HG03354 (cell line): ENCODE measurements at regions not wholly inside any gene's neighbourhood (a gene's known extent, or its start where the extent isn't known, plus 50 kb on each side); places are given as distances from the start of the nearest gene placed in this dataset.
A peak's percentile ranks its signal among the peaks of the same experiment; 100 is the strongest.

Experiments
- ATAC-seq: cut with Tn5 transposase; IDR thresholded peaks from one replicate; pipeline ENCODE4 v1.9.1; 2021; ENCODE audit warnings: mild to moderate bottlenecking; ENCODE audit not compliant: unreplicated experiment, poor library complexity, severe bottlenecking

DNA sequence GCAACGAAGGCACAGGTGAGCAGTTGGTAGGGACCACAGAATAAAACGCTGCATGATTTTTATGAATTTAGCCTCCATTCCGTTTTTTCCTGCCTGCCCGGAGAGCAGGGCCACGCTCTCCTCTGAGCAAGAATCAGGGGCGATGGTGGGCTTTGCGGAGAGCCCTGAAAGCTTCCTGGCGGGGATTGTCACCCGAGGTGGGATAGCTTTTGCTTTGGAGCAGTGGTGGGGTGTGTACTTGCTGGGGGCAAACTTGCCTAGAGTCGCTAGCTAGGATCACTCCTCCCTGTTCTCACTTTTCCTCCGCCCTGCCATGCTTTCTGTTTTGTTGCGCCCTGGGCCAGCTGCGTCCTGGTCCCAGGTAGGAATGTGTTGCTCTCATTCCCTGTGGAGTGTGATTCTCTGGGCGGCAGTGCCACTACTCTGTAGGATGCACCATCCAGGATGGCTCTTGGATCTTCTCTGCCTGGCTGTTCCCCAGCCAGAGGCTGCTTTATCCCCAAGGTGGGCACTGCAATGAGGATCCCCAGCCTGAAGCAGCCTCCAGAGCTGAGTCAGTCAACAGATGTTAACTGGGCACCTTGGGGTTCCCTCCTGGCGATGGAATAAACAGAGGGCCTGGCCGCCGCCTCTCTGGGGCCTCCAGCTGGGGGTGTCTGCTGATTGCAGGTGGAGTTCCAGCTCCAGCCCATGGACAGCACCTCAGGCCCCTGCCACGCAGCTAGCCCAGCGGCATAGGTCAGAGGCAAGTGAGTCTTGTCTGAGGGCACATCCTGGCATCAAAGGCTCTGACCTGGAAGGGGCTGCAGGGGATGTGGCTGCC lies 360.9 kb upstream of the TNRC6C start:
- no peak for ATAC-seq

DNA sequence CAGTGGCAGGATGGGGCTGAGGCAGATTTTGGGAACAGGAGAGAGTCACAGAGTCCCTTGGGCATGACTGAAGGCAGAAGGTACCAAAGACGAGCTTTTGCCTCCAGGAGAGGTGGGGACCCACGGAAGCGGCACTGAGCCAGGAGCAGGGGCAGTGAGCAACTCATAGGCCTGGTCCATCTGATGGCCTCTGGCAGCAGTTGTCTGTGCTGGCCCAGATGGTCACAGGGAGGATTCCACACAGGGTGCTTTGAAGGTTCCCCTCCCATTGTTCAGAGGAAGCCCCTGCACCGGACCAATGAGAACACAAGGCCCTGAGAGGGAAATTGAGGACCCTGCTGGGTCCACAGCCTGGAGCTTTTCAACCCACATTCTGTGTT lies 360.3 kb upstream of the TNRC6C start:
- ATAC-seq, result no peak

- ATAC-seq, result no peak
Measured at GRCh38 chr17:77599699-77600098, 358.8 kb upstream of the TNRC6C start.

GRCh38 chr17:77600346-77600745 lies 358.2 kb upstream of the TNRC6C start:
- no peak for ATAC-seq

- no peak for ATAC-seq
Measured at GRCh38 chr17:77601054-77601979, 357.2 kb upstream of the TNRC6C start.

DNA sequence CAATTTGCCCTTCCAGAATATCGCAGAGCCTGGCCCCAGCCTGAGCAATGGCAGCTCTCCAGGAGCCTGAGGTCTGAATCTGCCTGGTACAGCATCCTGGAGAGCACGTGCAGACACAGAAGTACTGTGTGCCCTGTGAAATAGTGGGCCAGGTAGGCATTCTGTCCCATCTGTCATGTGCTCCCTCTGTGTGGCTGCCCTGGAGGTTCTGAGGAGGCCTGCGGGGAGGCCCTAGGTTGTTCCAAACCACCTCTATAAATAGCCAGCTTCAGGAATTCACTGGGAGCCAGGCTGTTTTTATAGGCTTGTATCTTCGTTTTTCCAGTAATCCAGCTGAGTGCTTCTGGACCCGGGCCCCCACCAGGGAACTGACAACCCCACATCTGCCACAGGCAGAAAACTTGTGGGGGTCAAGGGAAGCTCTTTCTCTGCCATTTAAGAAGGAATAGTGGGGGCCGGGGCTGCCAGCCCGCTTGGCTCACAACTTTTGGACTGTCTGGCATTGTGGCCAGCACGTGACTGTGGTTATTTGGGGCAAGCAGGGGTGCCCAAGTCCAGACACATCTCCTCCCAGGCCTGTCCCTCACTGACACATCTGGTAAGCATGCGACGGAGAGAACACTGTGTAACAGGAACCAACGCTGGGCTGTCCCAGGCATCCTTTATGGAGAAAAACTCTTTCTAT lies 356.3 kb upstream of the TNRC6C start:
- no peak for ATAC-seq

DNA sequence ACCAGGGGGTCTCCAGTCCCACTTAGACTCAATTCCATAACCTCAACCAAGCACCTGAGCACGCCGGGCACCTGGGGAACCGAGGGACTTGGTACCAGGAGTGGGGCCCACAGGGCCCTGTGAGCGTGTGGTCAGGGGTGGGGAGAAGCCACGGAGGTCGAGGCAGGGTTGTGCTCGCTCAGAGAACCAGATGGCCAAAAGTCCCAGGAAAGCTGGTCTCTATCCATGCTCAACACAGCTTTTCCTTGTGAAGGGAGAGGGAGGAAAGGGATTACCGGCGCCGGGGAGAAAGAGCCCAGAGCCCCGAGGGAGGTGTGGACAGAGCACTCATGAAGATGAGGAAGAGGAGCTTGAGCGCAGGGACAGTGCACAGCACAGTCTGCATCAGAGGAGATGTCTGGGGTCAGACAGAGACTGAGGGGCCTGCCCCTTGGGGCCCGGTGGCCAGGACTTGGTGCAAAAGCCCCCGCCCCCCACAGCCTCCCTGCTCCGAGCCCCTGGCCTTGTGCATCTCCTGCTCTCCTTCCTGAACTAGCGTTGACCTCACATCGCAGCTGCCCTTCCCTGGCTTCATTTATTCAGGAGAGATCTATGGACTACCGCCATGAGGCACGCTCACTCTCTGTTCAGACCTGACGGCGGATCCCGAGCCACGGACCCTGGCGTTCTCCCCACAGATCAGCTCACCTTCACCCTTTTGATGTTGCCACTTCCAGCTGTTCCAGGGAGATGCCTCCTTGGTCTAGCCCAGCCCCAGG lies 355.4 kb upstream of the TNRC6C start:
- no peak for ATAC-seq

GRCh38 chr17:77604301-77604972 lies 354.1 kb upstream of the TNRC6C start:
- ATAC-seq, result no peak

DNA sequence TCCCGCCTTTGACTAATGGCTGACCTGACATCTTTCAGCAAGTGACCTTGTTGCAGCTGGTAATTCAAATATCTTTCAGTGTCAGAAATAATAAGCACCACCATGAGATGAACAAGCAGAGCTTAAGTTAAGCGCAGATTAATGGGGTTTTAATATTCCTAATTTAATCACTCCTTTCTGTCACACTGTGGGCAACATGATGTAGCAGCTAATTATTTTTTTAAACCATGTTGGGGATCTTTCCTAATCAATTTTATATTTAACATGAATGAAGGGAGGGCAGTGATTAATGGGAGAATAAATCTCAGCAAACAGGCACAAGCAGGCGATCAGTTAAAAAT lies 353.6 kb upstream of the TNRC6C start:
- no peak for ATAC-seq

DNA sequence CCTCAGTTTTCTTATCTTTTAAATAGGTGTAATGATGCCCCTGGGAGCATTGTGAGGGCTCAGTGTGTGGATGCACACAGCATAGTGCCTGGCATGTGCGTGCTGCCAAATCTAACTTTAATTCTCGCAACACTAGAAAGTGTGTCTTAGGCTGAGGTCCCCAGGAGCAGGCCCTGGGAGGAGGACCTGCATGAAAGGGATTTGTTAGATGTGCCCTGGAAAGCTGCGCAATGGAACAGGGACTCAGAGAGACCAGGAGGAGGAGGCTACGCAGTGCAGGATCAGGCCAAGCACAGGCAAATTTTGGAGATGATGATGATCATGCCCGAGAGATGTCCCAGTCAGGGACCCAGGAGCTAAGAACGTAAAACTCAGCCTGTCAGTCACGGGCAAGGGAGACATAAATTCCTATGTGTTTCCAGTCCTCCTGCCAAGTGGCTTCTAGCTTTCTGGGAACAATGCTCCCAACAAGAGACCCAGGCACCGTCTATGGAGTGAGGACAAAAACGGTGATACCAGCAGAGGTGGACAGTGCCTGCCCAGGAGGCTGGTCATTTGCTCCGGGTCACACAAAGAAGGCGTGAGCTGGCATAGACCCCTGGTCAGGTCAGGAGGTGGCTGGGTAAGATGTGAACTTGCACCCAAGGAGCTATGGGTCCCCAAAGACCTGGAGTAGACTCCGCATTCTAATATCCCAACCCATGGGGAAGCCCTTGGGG lies 352.2 kb upstream of the TNRC6C start:
- ATAC-seq, result no peak

DNA sequence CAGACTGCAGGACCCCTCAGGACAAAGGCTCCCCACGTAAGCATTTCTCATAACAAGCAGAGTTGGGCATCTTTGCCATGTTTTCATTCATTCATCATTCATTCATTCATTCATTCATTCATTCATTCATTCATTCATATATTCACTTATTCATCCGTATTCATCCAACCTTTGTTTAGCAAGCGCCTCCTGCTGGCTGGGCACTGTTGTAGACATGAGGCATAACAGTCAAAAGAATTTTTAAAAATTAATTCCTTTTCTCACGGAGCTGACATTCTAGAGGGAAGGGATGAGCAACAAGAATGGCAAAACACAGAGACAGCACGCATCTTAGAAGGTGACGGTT lies 351.7 kb upstream of the TNRC6C start:
- no peak for ATAC-seq

DNA sequence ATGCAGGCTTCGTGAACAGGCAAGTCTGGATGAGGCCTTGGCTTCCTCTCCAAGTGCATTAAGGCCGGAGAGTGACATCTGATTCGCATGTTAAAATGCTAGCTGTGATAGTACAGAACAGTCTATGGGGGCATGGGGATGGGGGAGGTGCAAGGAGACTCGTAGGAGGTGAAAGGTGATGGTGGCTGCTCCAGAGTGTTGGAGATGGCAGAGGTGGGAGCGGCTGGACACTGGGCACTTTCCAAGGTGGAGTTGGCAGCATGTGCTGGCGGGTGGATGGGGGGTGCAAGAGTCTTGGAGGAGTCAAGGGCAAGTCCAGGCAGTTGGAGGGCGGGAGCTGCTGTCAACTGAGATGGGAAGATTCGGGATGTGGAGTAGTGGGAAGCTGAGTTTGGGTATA lies 350.9 kb upstream of the TNRC6C start:
- ATAC-seq, result no peak

- no peak for ATAC-seq
Measured at GRCh38 chr17:77608431-77608830, 350.1 kb upstream of the TNRC6C start.

DNA sequence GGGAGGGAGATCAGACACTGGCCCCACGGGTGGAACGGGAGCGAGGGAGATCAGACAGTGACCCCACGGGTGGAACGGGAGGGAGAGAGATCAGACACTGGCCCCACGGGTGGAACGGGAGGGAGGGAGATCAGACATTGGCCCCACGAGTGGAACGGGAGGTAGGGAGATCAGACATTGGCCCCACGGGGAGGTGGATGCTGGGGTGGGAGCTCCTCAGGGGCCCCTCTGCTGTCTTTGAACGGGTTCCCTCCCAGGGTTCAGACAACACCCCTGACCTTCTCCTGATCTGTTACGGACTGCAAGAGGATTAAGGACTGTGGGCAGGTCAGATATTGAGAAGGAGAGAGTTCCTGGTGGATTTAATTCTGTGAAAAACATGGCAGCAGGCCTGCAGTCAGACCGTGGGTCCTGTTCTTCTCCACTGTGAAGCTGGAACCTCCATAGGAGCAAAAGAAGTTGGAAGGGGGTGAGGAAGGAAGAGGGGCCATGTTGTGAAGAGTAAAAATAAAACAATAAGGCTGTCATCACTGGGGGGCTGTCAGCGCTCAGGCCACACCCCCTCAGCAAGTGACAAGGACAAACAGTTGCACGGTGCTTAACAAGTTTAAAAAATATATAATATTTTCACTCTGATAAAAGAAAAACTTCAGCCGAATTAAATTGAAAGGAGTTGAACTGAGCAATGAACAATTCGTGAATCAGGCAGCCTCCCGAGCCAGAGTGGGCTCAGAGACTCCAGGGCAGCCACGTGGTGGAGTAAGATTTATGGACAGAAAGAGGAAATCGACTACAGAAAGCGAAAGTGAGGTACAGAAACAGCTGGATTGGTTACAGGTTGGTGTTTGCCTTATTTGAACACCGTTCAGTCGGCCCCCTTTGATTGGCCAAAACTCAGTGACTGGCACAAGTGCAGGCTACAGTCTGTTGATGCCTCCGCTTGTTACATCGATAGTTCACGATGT lies 348.7 kb upstream of the TNRC6C start:
- peak; percentile 62 for ATAC-seq

- no peak for ATAC-seq
Measured at GRCh38 chr17:77610518-77610893, 348.0 kb upstream of the TNRC6C start.

DNA sequence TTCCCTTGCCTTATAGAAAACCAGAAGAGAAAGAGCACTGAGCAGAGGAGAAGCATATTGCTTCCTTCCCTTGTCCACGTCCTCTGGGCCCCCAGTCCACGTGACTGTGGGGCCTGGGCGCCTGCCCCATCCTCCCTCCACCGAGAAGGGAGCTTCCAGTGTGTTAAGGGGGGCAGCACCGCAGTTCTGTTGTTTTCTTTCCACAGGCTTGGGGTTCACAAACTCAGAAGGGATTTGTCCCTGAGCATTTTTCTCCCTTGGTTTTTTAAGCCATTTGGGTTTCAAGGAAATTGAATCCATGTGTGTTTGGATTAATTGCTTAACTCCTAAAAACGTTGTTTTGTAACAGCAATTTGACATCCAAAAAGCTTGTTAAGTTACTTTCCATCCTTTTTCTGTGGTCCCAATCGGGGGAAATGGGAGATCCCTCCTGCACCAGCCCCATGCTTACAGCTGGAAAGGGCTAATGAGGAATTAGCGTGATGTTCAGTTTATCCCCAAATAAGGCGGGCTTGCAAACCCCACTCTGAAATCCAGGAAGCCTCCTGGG lies 347.5 kb upstream of the TNRC6C start:
- no peak for ATAC-seq

- ATAC-seq, result no peak
Measured at GRCh38 chr17:77611791-77612502, 346.6 kb upstream of the TNRC6C start.
